ENCODE measurements at regions not wholly inside any gene's neighbourhood (a gene's known extent, or its start where the extent isn't known, plus 50 kb on each side); places are given as distances from the start of the nearest gene placed in this dataset.

GRCh38 chr13:85445534-85445933, 353.7 kb downstream of the SLITRK6 start:
- DNase-seq, result no peak

- no peak for DNase-seq
These were observed 357.2 kb downstream of the SLITRK6 start for GRCh38 chr13:85441975-85442374.

DNA sequence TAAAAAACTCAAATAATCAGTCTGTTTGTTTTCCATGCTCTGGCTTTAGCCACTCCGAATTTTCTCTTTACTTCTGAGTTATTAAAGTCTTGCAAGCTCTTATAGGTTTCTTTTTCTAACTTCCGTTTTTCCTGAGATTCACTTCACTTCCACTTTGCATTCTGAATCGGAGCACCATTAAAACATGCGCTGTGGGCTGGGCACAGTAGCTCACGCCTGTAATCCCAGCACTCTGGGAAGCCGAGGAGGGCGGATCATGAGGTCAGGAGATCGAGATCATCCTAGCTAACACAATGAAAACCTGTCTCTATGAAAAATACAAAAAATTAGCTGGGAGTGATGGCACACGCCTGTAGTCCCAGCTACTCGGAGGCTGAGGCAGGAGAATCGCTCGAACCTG, 357.9 kb downstream of the SLITRK6 start:
- DNase-seq, result no peak

GRCh38 chr13:85436029-85436428, 363.2 kb downstream of the SLITRK6 start:
- DNase-seq, result peak; percentile 3

- DNase-seq, result no peak
These were observed 364.3 kb downstream of the SLITRK6 start for GRCh38 chr13:85434927-85435326.

GRCh38 chr13:85432881-85433280, 366.3 kb downstream of the SLITRK6 start:
- no peak for DNase-seq

DNA sequence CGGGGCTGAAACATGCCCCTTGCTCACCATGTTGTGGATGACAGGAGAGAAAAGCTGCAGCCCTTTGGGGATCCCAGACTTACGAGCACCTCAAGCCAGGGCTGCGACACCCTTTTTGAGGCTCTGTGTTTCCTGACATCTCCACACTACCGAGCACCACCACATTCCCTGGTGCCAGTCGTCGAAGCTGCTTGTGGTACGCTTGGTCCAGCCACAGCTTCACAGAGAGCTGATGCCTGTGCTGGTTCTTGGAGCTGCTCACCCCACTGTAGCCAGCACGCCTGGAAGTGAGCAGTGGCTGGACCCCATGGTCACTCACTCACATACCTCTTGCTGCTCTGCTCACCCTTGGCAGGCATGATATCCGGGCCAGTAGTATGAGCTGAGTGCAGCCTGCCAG, 367.5 kb downstream of the SLITRK6 start:
- DNase-seq, result no peak

- no peak for DNase-seq
These were observed 368.9 kb downstream of the SLITRK6 start for GRCh38 chr13:85430216-85430794.

DNA sequence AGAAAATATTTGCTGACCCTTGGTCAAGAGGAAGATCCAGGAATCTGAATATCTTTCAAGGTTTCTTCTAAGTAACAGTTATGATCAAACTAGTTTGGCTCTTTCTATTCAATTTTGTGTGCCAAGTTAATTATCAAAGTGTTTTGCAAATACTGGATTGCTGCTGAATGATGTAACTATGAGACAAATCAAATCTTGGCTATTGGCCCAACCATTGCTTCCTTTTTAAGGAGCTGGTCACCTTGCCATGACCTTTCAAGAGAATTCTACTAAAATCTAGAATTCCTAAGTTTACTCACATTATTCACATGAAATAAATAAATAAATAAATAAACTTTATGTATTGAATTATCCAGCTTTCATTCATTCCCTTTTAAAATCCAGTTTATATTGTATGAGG, 371.8 kb downstream of the SLITRK6 start:
- no peak for DNase-seq

DNA sequence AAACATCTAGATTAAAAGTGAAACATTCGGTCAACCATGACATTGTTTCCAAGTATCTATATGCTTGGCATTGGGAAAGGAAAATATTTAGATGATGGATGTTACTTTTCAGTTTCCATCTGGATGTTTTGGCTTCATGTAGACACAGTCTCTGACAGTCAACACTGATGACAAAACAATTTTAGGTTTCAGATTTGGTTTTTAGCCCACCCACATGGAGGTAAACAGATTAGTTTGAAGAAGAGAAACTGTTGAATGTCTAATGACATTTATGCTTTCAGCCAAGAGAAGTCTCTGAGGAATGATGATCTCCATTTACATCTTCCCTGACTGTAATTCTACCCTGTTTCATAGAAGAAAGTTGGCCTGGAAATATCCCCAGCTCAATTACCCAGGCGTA, 379.1 kb downstream of the SLITRK6 start:
- no peak for DNase-seq

- no peak for DNase-seq
These were observed 379.6 kb downstream of the SLITRK6 start for GRCh38 chr13:85419611-85420010.

DNA sequence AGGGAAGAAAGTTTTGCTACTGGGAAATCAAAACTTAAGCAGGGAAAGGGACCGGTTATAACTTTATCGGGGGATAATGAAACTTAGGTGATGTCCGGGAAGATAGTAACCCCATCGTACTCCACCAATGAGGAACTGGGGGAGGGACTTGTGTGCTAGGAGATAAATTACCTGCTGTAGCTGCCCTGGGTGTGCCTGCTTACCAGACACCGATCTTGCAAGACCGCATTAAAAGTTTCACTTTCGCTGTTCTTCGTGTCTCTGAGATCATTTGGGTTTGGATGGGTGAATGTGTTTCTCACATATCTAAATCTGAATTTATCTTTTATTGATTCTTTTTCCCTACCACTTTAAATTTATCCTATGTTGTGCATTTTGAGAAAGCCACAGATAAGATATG, 381.4 kb downstream of the SLITRK6 start:
- DNase-seq, result no peak

DNA sequence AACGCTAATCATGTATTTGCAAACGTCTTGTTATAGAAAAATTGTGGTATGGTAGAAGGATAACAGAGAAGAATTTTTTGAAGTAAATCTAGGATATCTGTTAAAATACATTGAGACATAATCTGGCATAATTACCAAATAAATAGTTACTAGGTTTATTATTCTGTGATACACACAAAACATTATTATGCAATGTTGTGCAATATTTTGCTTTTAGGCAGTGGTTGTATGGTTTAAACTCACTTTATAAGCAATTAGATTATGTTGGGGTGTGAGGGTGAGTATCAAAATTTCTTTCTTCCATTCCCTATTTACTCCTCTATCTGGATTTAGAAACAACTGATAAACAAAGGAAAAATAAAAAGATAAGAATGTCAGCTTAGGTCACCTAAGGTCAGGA, 385.6 kb downstream of the SLITRK6 start:
- DNase-seq, result no peak

GRCh38 chr13:85412448-85412847, 386.8 kb downstream of the SLITRK6 start:
- DNase-seq, result no peak

- no peak for DNase-seq
These were observed 387.6 kb downstream of the SLITRK6 start for GRCh38 chr13:85411591-85411990.

- DNase-seq, result no peak
These were observed 390.8 kb downstream of the SLITRK6 start for GRCh38 chr13:85408415-85408814.

GRCh38 chr13:85406269-85406975, 392.8 kb downstream of the SLITRK6 start:
- no peak for DNase-seq

- DNase-seq, result no peak
These were observed 393.8 kb downstream of the SLITRK6 start for GRCh38 chr13:85405316-85405897.

- peak; percentile 9 for DNase-seq
These were observed 412.8 kb downstream of the SLITRK6 start for GRCh38 chr13:85386424-85386823.

DNA sequence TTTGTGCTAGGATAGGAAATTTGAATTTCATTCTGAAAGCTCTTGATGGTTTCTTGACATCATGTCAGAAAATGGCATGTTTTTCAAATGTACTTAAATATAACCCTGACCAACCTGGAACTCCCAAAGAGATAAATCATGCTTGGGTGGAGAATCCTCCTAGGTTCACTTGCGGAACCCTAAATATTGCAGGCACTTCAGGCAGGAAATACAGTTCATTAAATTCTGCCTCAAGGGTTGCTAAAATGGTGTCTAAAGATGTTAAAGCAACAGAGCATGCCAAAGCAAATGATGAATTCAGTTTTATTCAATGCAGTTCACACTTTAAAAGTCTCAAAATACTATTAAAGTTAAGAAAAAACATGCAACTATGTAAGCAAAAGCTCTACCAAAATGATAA, 415.9 kb downstream of the SLITRK6 start:
- DNase-seq, result no peak

DNA sequence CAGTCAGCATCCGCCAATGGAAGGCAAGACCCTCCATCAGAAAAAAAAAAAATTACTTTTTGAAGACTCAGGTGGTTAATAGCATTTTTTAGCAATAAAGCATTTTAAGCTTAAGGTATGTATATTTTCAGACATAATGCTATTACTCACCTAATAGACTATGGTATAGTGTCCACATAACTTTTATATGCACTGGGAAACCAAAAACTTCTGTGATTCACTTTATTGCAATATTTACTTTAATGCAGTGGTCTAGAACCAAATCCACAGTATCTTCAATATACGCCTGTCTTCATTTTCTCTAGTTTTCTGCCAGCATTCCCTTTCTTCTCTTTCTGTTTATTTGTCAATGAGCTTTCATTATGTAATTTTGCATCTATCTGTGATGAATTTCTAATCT, 418.1 kb downstream of the SLITRK6 start:
- no peak for DNase-seq

- no peak for DNase-seq
These were observed 419.2 kb downstream of the SLITRK6 start for GRCh38 chr13:85379991-85380390.

- no peak for DNase-seq
These were observed 419.8 kb downstream of the SLITRK6 start for GRCh38 chr13:85379433-85379832.

DNA sequence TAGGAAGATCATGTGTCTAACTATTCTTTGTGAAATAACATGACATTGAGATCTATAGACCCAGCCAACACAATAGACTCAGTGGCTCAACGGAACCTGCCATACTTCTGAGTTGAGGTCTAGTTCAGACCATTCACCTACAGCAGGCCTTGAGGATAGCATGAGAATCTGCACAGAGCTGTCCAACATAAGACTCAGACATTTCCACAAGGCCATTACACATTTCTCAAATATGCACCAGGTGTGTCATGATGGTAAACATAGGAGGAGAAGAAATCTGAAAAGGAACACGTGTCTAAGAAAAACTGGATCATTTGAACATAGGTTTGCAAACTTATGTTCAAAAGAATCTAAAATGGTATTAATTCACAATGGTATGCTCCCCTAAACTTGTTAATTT, 421.4 kb downstream of the SLITRK6 start:
- DNase-seq, result no peak

DNA sequence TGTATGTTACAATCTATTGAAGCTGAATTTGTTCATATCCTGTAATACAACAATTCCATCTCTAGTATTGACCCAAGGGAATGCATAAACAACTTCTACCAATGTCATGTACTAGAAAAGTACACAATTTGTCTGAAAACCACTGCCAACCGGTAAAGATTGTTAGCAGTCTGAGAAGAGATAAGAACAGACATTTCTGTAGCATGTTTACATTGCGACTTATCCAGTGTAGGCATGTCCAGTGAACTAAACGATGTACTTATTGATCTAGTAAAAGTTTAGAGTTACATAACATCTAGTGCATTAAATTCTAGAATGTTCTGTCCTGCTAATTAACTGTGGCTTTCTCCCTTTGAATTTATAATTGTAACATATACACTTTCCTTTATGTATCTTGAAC, 425.9 kb downstream of the SLITRK6 start:
- no peak for DNase-seq

Data from NCI-H1436 (cell line).